Nephron progenitor cell (in vitro differentiated cells): ENCODE measurements at regions not wholly inside any gene's neighbourhood (a gene's known extent, or its start where the extent isn't known, plus 50 kb on each side); places are given as distances from the start of the nearest gene placed in this dataset.

Experiments
- DNase-seq: peaks from one replicate; pipeline ENCODE4 v3.0.0; 2021
- H3K27ac Mint-ChIP-seq: 2 replicates; pipeline ENCODE4 v1.8.0; 2021; ENCODE audit warnings: mild to moderate bottlenecking, moderate library complexity, mixed read lengths
- H3K27me3 Mint-ChIP-seq: 2 replicates; pipeline ENCODE4 v1.8.0; 2021; ENCODE audit warnings: mild to moderate bottlenecking, low read depth, mixed read lengths; ENCODE audit not compliant: poor library complexity
- H3K36me3 Mint-ChIP-seq: 2 replicates; pipeline ENCODE4 v1.8.0; 2021; ENCODE audit warnings: low read depth, mixed read lengths
- H3K4me1 Mint-ChIP-seq: 2 replicates; pipeline ENCODE4 v1.8.0; 2021; ENCODE audit warnings: mixed read lengths
- H3K4me3 Mint-ChIP-seq: 2 replicates; pipeline ENCODE4 v1.8.0; 2021; ENCODE audit warnings: mild to moderate bottlenecking, moderate library complexity, mixed read lengths
- H3K9me3 Mint-ChIP-seq: 2 replicates; pipeline ENCODE4 v1.8.0; 2021; ENCODE audit warnings: mild to moderate bottlenecking, moderate library complexity, mixed read lengths
- CTCF ChIP-seq: fragments of 200-600 bp; sonication (generic); IDR thresholded peaks from 2 replicates; pipeline ENCODE4 v1.5.0; 2021; ENCODE audit warnings: antibody characterized with exemption

DNA sequence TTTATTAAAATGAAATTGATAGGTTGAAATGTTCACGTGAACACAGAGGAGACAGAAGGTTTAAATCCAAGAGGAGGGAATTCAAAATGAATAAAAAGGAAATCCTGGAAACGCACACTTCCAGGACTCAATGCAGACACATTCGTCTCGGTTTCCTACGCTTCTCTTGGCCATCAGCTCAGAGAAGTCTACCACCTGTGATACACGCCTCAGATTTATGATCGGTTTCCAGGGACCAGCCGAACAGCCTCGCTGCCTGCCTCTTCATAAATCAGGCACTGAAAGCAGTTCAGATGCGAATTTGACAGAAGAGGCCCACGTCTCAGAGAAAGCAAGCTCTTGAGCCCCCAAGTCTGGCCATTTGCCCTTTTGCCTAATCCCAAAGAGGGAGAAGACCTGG, 125.5 kb upstream of the IRX3 start:
- H3K4me3 Mint-ChIP-seq = peak overlapping the region; percentile 25
- H3K27ac Mint-ChIP-seq = no peak overlapping the region
- H3K36me3 Mint-ChIP-seq = peaks cover 5% of the 10 kb centered on the region
- DNase-seq = no peak
- peaks cover 33% of the 10 kb centered on the region for H3K4me1 Mint-ChIP-seq
- TF ChIP-seq CTCF = no peak
- H3K27me3 Mint-ChIP-seq = peaks cover 36% of the 10 kb centered on the region
- peaks cover 12% of the 10 kb centered on the region for H3K9me3 Mint-ChIP-seq

DNA sequence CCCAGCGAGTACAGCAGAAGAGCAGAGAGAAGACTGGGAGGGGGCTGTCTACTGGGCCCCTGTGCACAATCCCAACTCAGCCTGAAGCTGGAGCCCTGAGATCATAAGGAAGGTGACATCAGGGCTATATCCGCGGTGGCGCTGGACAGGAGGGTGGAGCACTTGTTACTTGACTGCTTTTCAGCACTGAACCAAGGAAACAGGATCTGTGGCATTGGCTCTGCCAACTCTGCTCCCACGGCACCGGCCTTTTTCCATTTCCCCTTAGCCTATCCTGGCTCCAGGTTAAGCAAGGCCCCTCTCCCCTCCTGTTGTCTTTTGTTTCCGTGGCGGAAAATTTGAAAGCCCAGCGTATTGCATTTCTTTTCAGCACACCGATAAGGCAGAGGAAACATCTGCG, 125.0 kb upstream of the IRX3 start:
- no peak overlapping the region for H3K27ac Mint-ChIP-seq
- DNase-seq = no peak
- peaks cover 33% of the 10 kb centered on the region for H3K4me1 Mint-ChIP-seq
- peaks cover 36% of the 10 kb centered on the region for H3K27me3 Mint-ChIP-seq
- H3K36me3 Mint-ChIP-seq = peaks cover 5% of the 10 kb centered on the region
- TF ChIP-seq CTCF = no peak
- peak overlapping the region; percentile 21 for H3K4me3 Mint-ChIP-seq
- H3K9me3 Mint-ChIP-seq = peaks cover 17% of the 10 kb centered on the region

- Mint-ChIP-seq H3K36me3 (peaks cover 4% of the 10 kb centered on the region), H3K27me3 (peaks cover 34% of the 10 kb centered on the region), H3K9me3 (peaks cover 14% of the 10 kb centered on the region), H3K27ac (no peak overlapping the region), H3K4me3 (no peak overlapping the region), H3K4me1 (peaks cover 41% of the 10 kb centered on the region)
- DNase-seq = no peak
- TF ChIP-seq CTCF = no peak
Measured at GRCh38 chr16:54409982-54410381, 123.4 kb upstream of the IRX3 start.

DNA sequence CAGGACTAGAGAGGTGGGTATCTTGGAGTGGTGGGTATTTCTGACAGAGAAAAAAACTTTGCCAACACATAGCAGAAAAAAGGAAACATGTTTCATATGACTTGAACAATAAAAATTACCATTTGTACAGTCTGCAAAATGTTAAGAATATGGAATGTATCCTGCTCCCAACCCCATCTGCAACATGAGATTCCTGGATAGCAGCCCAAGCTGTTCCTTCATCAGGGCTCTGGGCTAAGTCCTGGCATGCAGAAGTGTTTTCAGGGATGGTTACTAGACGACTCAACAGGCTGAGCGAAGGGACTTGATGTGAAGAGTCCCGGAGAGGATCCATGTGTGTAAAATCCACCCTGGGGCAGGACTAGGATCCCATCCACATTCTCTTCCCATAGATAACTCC, 121.0 kb upstream of the IRX3 start:
- peaks cover 4% of the 10 kb centered on the region for H3K36me3 Mint-ChIP-seq
- no peak overlapping the region for H3K4me3 Mint-ChIP-seq
- peaks cover 47% of the 10 kb centered on the region for H3K4me1 Mint-ChIP-seq
- TF ChIP-seq CTCF = no peak
- H3K27ac Mint-ChIP-seq = no peak overlapping the region
- H3K27me3 Mint-ChIP-seq = peaks cover 17% of the 10 kb centered on the region
- H3K9me3 Mint-ChIP-seq = peaks cover 12% of the 10 kb centered on the region
- no peak for DNase-seq

- no peak for TF ChIP-seq CTCF
- DNase-seq = no peak
- H3K27me3 Mint-ChIP-seq = peaks cover 22% of the 10 kb centered on the region
- H3K27ac Mint-ChIP-seq = no peak overlapping the region
- peaks cover 4% of the 10 kb centered on the region for H3K36me3 Mint-ChIP-seq
- H3K4me1 Mint-ChIP-seq = peaks cover 29% of the 10 kb centered on the region
- no peak overlapping the region for H3K4me3 Mint-ChIP-seq
- peaks cover 12% of the 10 kb centered on the region for H3K9me3 Mint-ChIP-seq
Measured at GRCh38 chr16:54405478-54405877, 118.9 kb upstream of the IRX3 start.

DNA sequence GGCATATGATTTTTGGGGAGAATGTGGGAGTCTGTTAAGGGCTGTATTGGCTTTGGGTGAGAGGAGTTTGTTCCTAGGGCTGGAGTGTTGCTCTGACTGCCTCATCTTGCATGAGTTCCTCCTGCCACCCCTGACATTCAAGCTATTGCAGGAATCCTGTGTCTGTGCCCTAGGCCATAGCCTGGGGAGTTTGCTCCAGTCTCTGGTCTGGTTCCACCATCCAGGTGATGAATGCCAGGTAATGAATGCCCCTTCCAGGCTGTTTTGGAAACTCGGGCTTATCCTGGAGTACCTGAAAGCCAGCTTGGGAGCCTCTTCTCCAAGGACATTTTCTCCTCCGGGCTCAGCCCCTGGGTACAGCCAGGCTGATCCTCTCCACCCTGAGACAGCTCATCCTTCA, 117.0 kb upstream of the IRX3 start:
- H3K27ac Mint-ChIP-seq = no peak overlapping the region
- peaks cover 12% of the 10 kb centered on the region for H3K9me3 Mint-ChIP-seq
- peaks cover 29% of the 10 kb centered on the region for H3K4me1 Mint-ChIP-seq
- H3K36me3 Mint-ChIP-seq = peaks cover 4% of the 10 kb centered on the region
- DNase-seq = no peak
- H3K27me3 Mint-ChIP-seq = peaks cover 22% of the 10 kb centered on the region
- no peak for TF ChIP-seq CTCF
- H3K4me3 Mint-ChIP-seq = no peak overlapping the region
